ENCODE measurements at regions not wholly inside any gene's neighbourhood (a gene's known extent, or its start where the extent isn't known, plus 50 kb on each side); places are given as distances from the start of the nearest gene placed in this dataset.
"Not testable (repeated sequence)": the region's sequence is repeated elsewhere in the genome, so short reads cannot be mapped to it uniquely, and the experiment has no call there.

GRCh38 chr11:37306563-37306962, 708.5 kb upstream of the RAG2 start:
- no peak overlapping the region for H2AFZ ChIP-seq (ENCODE audit: low read depth, low read length)
- TF ChIP-seq SMC3 (conservative IDR thresholded peaks at IDR 0.05; ENCODE audit: poor library complexity) (no peak), POLR2AphosphoS5 (IDR thresholded peaks at IDR 0.05) (no peak), TAF1 (IDR thresholded peaks at IDR 0.05; ENCODE audit: low read depth) (no peak), EP300 (conservative IDR thresholded peaks at IDR 0.05; ENCODE audit: poor library complexity, severe bottlenecking) (no peak)
- no peaks in the 10 kb centered on the region for H3K27me3 ChIP-seq (ENCODE audit: insufficient read depth, low read depth, low read length)
- H3K9me3 ChIP-seq (ENCODE audit: low read length), result no peaks in the 10 kb centered on the region
- H4K20me1 ChIP-seq (ENCODE audit: insufficient read depth), result no peaks in the 10 kb centered on the region
- H3K4me3 ChIP-seq (ENCODE audit: low read length), result no peak overlapping the region
- no peak overlapping the region for H3K27ac ChIP-seq (ENCODE audit: low read length)
- H3K9ac ChIP-seq (ENCODE audit: low read length), result no peak overlapping the region
- H3F3A ChIP-seq (ENCODE audit: insufficient read depth, low read length, poor library complexity, severe bottlenecking), result no peaks in the 10 kb centered on the region
- no peak overlapping the region for H3K4me2 ChIP-seq (ENCODE audit: low read length)
- no peaks in the 10 kb centered on the region for H3K79me2 ChIP-seq (replicated peaks; ENCODE audit: insufficient read depth, low read length)
- H3K36me3 ChIP-seq (ENCODE audit: insufficient read depth, low read length), result no peaks in the 10 kb centered on the region
- no peaks in the 10 kb centered on the region for H3K9me2 ChIP-seq (ENCODE audit: insufficient read depth, low read length)

GRCh38 chr11:37301405-37301804, 703.4 kb upstream of the RAG2 start:
- H3K27ac ChIP-seq (ENCODE audit: low read length); H3K9me2 ChIP-seq (ENCODE audit: insufficient read depth, low read length); H3K79me2 ChIP-seq (replicated peaks; ENCODE audit: insufficient read depth, low read length); H3K9ac ChIP-seq (ENCODE audit: low read length); H3K36me3 ChIP-seq (ENCODE audit: insufficient read depth, low read length); H3F3A ChIP-seq (ENCODE audit: insufficient read depth, low read length, poor library complexity, severe bottlenecking); H3K9me3 ChIP-seq (ENCODE audit: low read length); H3K27me3 ChIP-seq (ENCODE audit: insufficient read depth, low read depth, low read length); H3K4me2 ChIP-seq (ENCODE audit: low read length); H4K20me1 ChIP-seq (ENCODE audit: insufficient read depth); H3K4me3 ChIP-seq (ENCODE audit: low read length); H2AFZ ChIP-seq (ENCODE audit: low read depth, low read length): not testable (repeated sequence)

GRCh38 chr11:37298173-37298572, 700.1 kb upstream of the RAG2 start:
- Histone ChIP-seq H3K4me2 (ENCODE audit: low read length) (no peak overlapping the region), H3K9me3 (ENCODE audit: low read length) (no peaks in the 10 kb centered on the region), H3K9me2 (ENCODE audit: insufficient read depth, low read length) (no peaks in the 10 kb centered on the region), H2AFZ (ENCODE audit: low read depth, low read length) (no peak overlapping the region), H3K36me3 (ENCODE audit: insufficient read depth, low read length) (no peaks in the 10 kb centered on the region), H4K20me1 (ENCODE audit: insufficient read depth) (no peaks in the 10 kb centered on the region), H3K4me3 (ENCODE audit: low read length) (no peak overlapping the region), H3F3A (ENCODE audit: insufficient read depth, low read length, poor library complexity, severe bottlenecking) (no peaks in the 10 kb centered on the region), H3K79me2 (replicated peaks; ENCODE audit: insufficient read depth, low read length) (no peaks in the 10 kb centered on the region), H3K27ac (ENCODE audit: low read length) (no peak overlapping the region), H3K9ac (ENCODE audit: low read length) (no peak overlapping the region), H3K27me3 (ENCODE audit: insufficient read depth, low read depth, low read length) (no peaks in the 10 kb centered on the region)
- TF ChIP-seq RAD21 (conservative IDR thresholded peaks at IDR 0.05), result no peak
- TF ChIP-seq REST (IDR thresholded peaks at IDR 0.05; ENCODE audit: borderline replicate concordance), result no peak
- TF ChIP-seq MXI1 (conservative IDR thresholded peaks at IDR 0.05; ENCODE audit: poor library complexity, severe bottlenecking), result no peak
- no peak for TF ChIP-seq TAF1 (IDR thresholded peaks at IDR 0.05; ENCODE audit: low read depth)
- no peak for TF ChIP-seq CTCF (IDR thresholded peaks at IDR 0.05; ENCODE audit: poor library complexity, severe bottlenecking)
- no peak for TF ChIP-seq SMC3 (conservative IDR thresholded peaks at IDR 0.05; ENCODE audit: poor library complexity)
- TF ChIP-seq EZH2 (IDR thresholded peaks at IDR 0.05; ENCODE audit: borderline replicate concordance, insufficient read depth, low read length, poor library complexity, severe bottlenecking), result no peak
- no peak for TF ChIP-seq POLR2AphosphoS5 (IDR thresholded peaks at IDR 0.05)
- TF ChIP-seq EP300 (conservative IDR thresholded peaks at IDR 0.05; ENCODE audit: poor library complexity, severe bottlenecking), result no peak
